ENCODE measurements at regions not wholly inside any gene's neighbourhood (a gene's known extent, or its start where the extent isn't known, plus 50 kb on each side); places are given as distances from the start of the nearest gene placed in this dataset.

GRCh38 chr6:19028201-19028600 is 641.1 kb downstream of the RNF144B start:
- intact Hi-C loops (cut with micrococcal nuclease) (no loop called here), in situ Hi-C loops (cut with MboI; ENCODE audit: low sequenced_read_pairs) (no loop called here), dilution Hi-C loops (cut with HindIII; ENCODE audit: low sequenced_read_pairs, unreplicated experiment) (no loop called here)
- H4K8ac ChIP-seq (ENCODE audit: low read depth in 2 of 2, low read length in 2 of 2) = no peak overlapping the region
- no peak for TF ChIP-seq USF2 (IDR thresholded peaks at IDR 0.05; ENCODE audit: low read depth, low read length)
- no peak for TF ChIP-seq FOS (IDR thresholded peaks at IDR 0.05; ENCODE audit: low read depth, low read length)
- TF ChIP-seq MAFK (IDR thresholded peaks at IDR 0.05; ENCODE audit: low read depth, low read length) = no peak
- TF ChIP-seq CTCF (conservative IDR thresholded peaks at IDR 0.05; ENCODE audit: low read depth, low read length) = no peak
- no peak for TF ChIP-seq MAZ (IDR thresholded peaks at IDR 0.05; ENCODE audit: borderline replicate concordance, low read depth, low read length)
- no peak for TF ChIP-seq POLR2A (IDR thresholded peaks at IDR 0.05; ENCODE audit: low read depth, low read length)
- TF ChIP-seq ELK1 (IDR thresholded peaks at IDR 0.05; ENCODE audit: borderline replicate concordance, low read depth, low read length) = no peak
- TF ChIP-seq NFE2L2 (IDR thresholded peaks at IDR 0.05; ENCODE audit: low read depth, low read length) = no peak
- TF ChIP-seq CHD1 (IDR thresholded peaks at IDR 0.05; ENCODE audit: low read depth, low read length) = no peak
- TF ChIP-seq CEBPB (IDR thresholded peaks at IDR 0.05; ENCODE audit: low read depth, low read length) = no peak
- no peak for TF ChIP-seq BHLHE40 (IDR thresholded peaks at IDR 0.05; ENCODE audit: low read depth, low read length)
- no peak for TF ChIP-seq MXI1 (IDR thresholded peaks at IDR 0.05; ENCODE audit: borderline replicate concordance, low read depth, low read length)
- no peak for TF ChIP-seq RCOR1 (IDR thresholded peaks at IDR 0.05; ENCODE audit: insufficient replicate concordance, low read length)
- no CpG with 5 or more reads among the region's 3 CpGs for WGBS, 2 experiments (ENCODE audit: extremely low coverage in 2 of 2, insufficient read length in 1 of 2)
- H2BK20ac ChIP-seq (ENCODE audit: low read depth, low read length) = no peak overlapping the region
- H3K23ac ChIP-seq (ENCODE audit: low read depth, low read length) = no peak overlapping the region
- ATAC-seq (ENCODE audit: low read depth) = no peak
- ChIA-PET POLR2A (ENCODE audit: unreplicated experiment) (no interaction called here), CTCF (interaction anchor here (0.5 kb wide), 1 partner anchor 16 kb away, joined by 3 read pairs; no protein-coding TSS in a partner anchor)
- H3K27ac ChIP-seq (ENCODE audit: insufficient read depth, low read length) = no peak overlapping the region
- H2BK15ac ChIP-seq (ENCODE audit: low read depth, low read length) = no peak overlapping the region
- H2BK5ac ChIP-seq (ENCODE audit: low read depth, low read length, poor library complexity, severe bottlenecking) = no peak overlapping the region
- no peak overlapping the region for H3K18ac ChIP-seq (ENCODE audit: low read depth, low read length)
- H3K9me1 ChIP-seq (ENCODE audit: insufficient read depth, low read length) = no peaks in the 10 kb centered on the region
- BruUV-seq (replicated peaks) = no TSS peak
- no peak overlapping the region for H2BK120ac ChIP-seq (ENCODE audit: low read depth, low read length)
- no peak overlapping the region for H3K14ac ChIP-seq (replicated peaks; ENCODE audit: low read depth, low read length)
- H3K9ac ChIP-seq (ENCODE audit: low read depth, low read length) = no peak overlapping the region
- no peak for DNase-seq
- no peaks in the 10 kb centered on the region for H3K36me3 ChIP-seq (ENCODE audit: control insufficient read depth, insufficient read depth, low read length)
- no peaks in the 10 kb centered on the region for H4K20me1 ChIP-seq (ENCODE audit: insufficient read depth, low read length)
- no peak overlapping the region for H4K5ac ChIP-seq (ENCODE audit: low read depth, low read length)
- no peak overlapping the region for H3K4me2 ChIP-seq (ENCODE audit: low read depth, low read length)
- H3K4me1 ChIP-seq (ENCODE audit: control insufficient read depth, insufficient read depth, low read length) = no peaks in the 10 kb centered on the region
- no peak overlapping the region for H3K56ac ChIP-seq (ENCODE audit: extremely low read depth, insufficient read depth, low read length)
- no peaks in the 10 kb centered on the region for H3K9me3 ChIP-seq (ENCODE audit: control insufficient read depth, insufficient read depth, low read length)
- no peak overlapping the region for H3K4ac ChIP-seq (ENCODE audit: low read depth, low read length)
- H2AFZ ChIP-seq (replicated peaks; ENCODE audit: low read length, poor library complexity) = no peak overlapping the region
- H3K4me3 ChIP-seq (ENCODE audit: insufficient read depth, low read depth, low read length) = no peak overlapping the region
- no peak overlapping the region for H4K91ac ChIP-seq (ENCODE audit: insufficient read depth, low read depth, low read length)
- H3K27me3 ChIP-seq (ENCODE audit: control insufficient read depth, insufficient read depth, low read length) = no peaks in the 10 kb centered on the region
- H3K79me1 ChIP-seq (ENCODE audit: low read depth in 1 of 2, low read length in 2 of 2) = no peaks in the 10 kb centered on the region
- no peak overlapping the region for H2AK9ac ChIP-seq (replicated peaks; ENCODE audit: low read depth, low read length, poor library complexity)
- H2AK5ac ChIP-seq (ENCODE audit: low read depth, low read length) = no peak overlapping the region

Data from IMR-90 (cell line).